Keratinocyte (primary cell): ENCODE measurements at regions not wholly inside any gene's neighbourhood (a gene's known extent, or its start where the extent isn't known, plus 50 kb on each side); places are given as distances from the start of the nearest gene placed in this dataset.

Source experiments
- DNase-seq: peaks from one replicate; pipeline ENCODE4 v3.0.0-alpha.2; 2011; ENCODE audit warnings: low read depth, missing footprints, low spot score
- FAIRE-seq: peaks from 2 replicates; lab custom pipeline; 2011; peaks lifted over from hg19 to GRCh38; lab: Jason Lieb, UNC
- H2AFZ ChIP-seq: 2 replicates; pipeline ENCODE4 v1.6.0; 2012; ENCODE audit warnings: low read length, control low read depth, inconsistent platforms; ENCODE audit not compliant: control insufficient read depth
- H3K27ac ChIP-seq: 2 replicates; pipeline ENCODE4 v1.5.1; 2011; ENCODE audit warnings: low read length; ENCODE audit not compliant: control insufficient read depth, insufficient read depth
- H3K27me3 ChIP-seq: 3 replicates; pipeline ENCODE4 v1.6.0; 2011; ENCODE audit warnings: low read length; ENCODE audit not compliant: control insufficient read depth, insufficient read depth; ENCODE audit errors: extremely low read depth
- H3K36me3 ChIP-seq, 2 experiments: 2 replicates in 1 of 2; 3 replicates in 1 of 2; pipeline ENCODE4 v1.5.1; 2011; ENCODE audit warnings: low read length in 2 of 2, mild to moderate bottlenecking in 1 of 2; ENCODE audit not compliant: control insufficient read depth in 2 of 2, insufficient read depth in 2 of 2; ENCODE audit errors: extremely low read depth in 1 of 2
- H3K4me1 ChIP-seq: 3 replicates; pipeline ENCODE4 v1.5.1; 2011; ENCODE audit warnings: low read length; ENCODE audit not compliant: control insufficient read depth, insufficient read depth; ENCODE audit errors: extremely low read depth
- H3K4me2 ChIP-seq: 3 replicates; pipeline ENCODE4 v1.6.0; 2011; ENCODE audit warnings: low read depth, low read length; ENCODE audit not compliant: control insufficient read depth, insufficient read depth; ENCODE audit errors: extremely low read depth
- H3K4me3 ChIP-seq, 3 experiments: fragments of 200-600 bp in 1 of 3; sonication (generic) in 1 of 3; 2 replicates in 2 of 3; 3 replicates in 1 of 3; pipeline ENCODE4 v1.5.1; 2011 to 2016; ENCODE audit warnings: low read length in 3 of 3, mild to moderate bottlenecking in 3 of 3, control low read depth in 2 of 3, inconsistent platforms in 1 of 3, low read depth in 1 of 3, mixed read lengths in 1 of 3, mixed run types in 1 of 3, moderate library complexity in 1 of 3; ENCODE audit not compliant: control insufficient read depth in 2 of 3, insufficient read depth in 2 of 3; ENCODE audit errors: extremely low read depth in 1 of 3
- H3K79me2 ChIP-seq: 2 replicates; pipeline ENCODE4 v1.6.0; 2012; ENCODE audit warnings: low read length; ENCODE audit not compliant: control insufficient read depth, insufficient read depth
- H3K9ac ChIP-seq: 3 replicates; pipeline ENCODE4 v1.6.0; 2011; ENCODE audit warnings: low read length; ENCODE audit not compliant: control insufficient read depth, insufficient read depth; ENCODE audit errors: extremely low read depth
- H3K9me1 ChIP-seq: 3 replicates; pipeline ENCODE4 v1.6.0; 2011; ENCODE audit warnings: low read length; ENCODE audit not compliant: control insufficient read depth, insufficient read depth; ENCODE audit errors: extremely low read depth
- H3K9me3 ChIP-seq: 2 replicates; pipeline ENCODE4 v1.5.1; 2012; ENCODE audit warnings: low read depth, low read length; ENCODE audit not compliant: control insufficient read depth
- H4K20me1 ChIP-seq: 3 replicates; pipeline ENCODE4 v1.6.0; 2011; ENCODE audit warnings: low read length; ENCODE audit not compliant: control insufficient read depth, insufficient read depth; ENCODE audit errors: extremely low read depth
- CTCF ChIP-seq, 3 experiments: IDR thresholded peaks in 1 of 3; conservative IDR thresholded peaks in 1 of 3; optimal IDR thresholded peaks in 1 of 3; 2 replicates in 2 of 3; 3 replicates in 1 of 3; pipeline versions ENCODE3 to v1.5.1; 2011; ENCODE audit warnings: low read length in 3 of 3, mild to moderate bottlenecking in 3 of 3, moderate library complexity in 2 of 3, control low read depth in 1 of 3, inconsistent platforms in 1 of 3; ENCODE audit not compliant: insufficient read depth in 2 of 3; ENCODE audit errors: extremely low read depth in 1 of 3
- EZH2 ChIP-seq: IDR thresholded peaks from one replicate; pipeline ENCODE4 v1.6.1; 2012; ENCODE audit warnings: inconsistent platforms, mild to moderate bottlenecking, low read length, moderate library complexity
- dilution Hi-C: fragments of 300-500 bp; cut with MboI; formaldehyde crosslinking; loops from one replicate; pipeline ENCODE4 v1.7.0; 2020; ENCODE audit warnings: low sequenced_read_pairs; ENCODE audit not compliant: extremely low pct_ligation_motif_present

GRCh38 chr7:106747804-106748203 is 86.8 kb upstream of the CCDC71L start:
- Histone ChIP-seq H3K9me3 (no peaks in the 10 kb centered on the region), H2AFZ (no peak overlapping the region), H4K20me1 (no peaks in the 10 kb centered on the region), H3K27me3 (no peaks in the 10 kb centered on the region), H3K36me3 (no peaks in the 10 kb centered on the region), H3K9ac (no peak overlapping the region), H3K4me2 (no peak overlapping the region), H3K4me1 (no peaks in the 10 kb centered on the region), H3K9me1 (no peaks in the 10 kb centered on the region), H3K79me2 (no peaks in the 10 kb centered on the region), H3K4me3 (no peak overlapping the region), H3K27ac (no peak overlapping the region)
- TF ChIP-seq EZH2 (no peak), CTCF (optimal IDR thresholded peaks at IDR 0.05 in 1 of 3, IDR thresholded peaks at IDR 0.05 in 1 of 3, conservative IDR thresholded peaks at IDR 0.05 in 1 of 3; ENCODE audit: extremely low read depth in 1 of 3, insufficient read depth in 2 of 3, low read length in 3 of 3) (no peak)
- dilution Hi-C loops = no loop called here
- FAIRE-seq = no peak
- no peak for DNase-seq

- no peaks in the 10 kb centered on the region for H3K4me1 ChIP-seq
- no peak overlapping the region for H3K9ac ChIP-seq
- H4K20me1 ChIP-seq = no peaks in the 10 kb centered on the region
- FAIRE-seq (no peak), DNase-seq (no peak)
- H3K79me2 ChIP-seq = no peaks in the 10 kb centered on the region
- no peak overlapping the region for H3K4me3 ChIP-seq
- no peak overlapping the region for H3K4me2 ChIP-seq
- no peaks in the 10 kb centered on the region for H3K9me3 ChIP-seq
- H3K36me3 ChIP-seq = no peaks in the 10 kb centered on the region
- H2AFZ ChIP-seq = no peak overlapping the region
- no peaks in the 10 kb centered on the region for H3K27me3 ChIP-seq
- H3K27ac ChIP-seq = no peak overlapping the region
- TF ChIP-seq EZH2 (no peak), CTCF (optimal IDR thresholded peaks at IDR 0.05 in 1 of 3, IDR thresholded peaks at IDR 0.05 in 1 of 3, conservative IDR thresholded peaks at IDR 0.05 in 1 of 3; ENCODE audit: extremely low read depth in 1 of 3, insufficient read depth in 2 of 3, low read length in 3 of 3) (no peak)
- dilution Hi-C loops = no loop called here
- no peaks in the 10 kb centered on the region for H3K9me1 ChIP-seq
These were observed 88.2 kb upstream of the CCDC71L start for GRCh38 chr7:106749165-106749564.
